Keratinocyte (primary cell): ENCODE measurements at regions not wholly inside any gene's neighbourhood (a gene's known extent, or its start where the extent isn't known, plus 50 kb on each side); places are given as distances from the start of the nearest gene placed in this dataset.
A peak's percentile ranks its signal among the peaks of the same experiment; 100 is the strongest.

Source experiments
- DNase-seq: peaks from one replicate; pipeline ENCODE4 v3.0.0-alpha.2; 2011; ENCODE audit warnings: low read depth, missing footprints, low spot score
- FAIRE-seq: peaks from 2 replicates; lab custom pipeline; 2011; peaks lifted over from hg19 to GRCh38; lab: Jason Lieb, UNC
- H2AFZ ChIP-seq: 2 replicates; pipeline ENCODE4 v1.6.0; 2012; ENCODE audit warnings: low read length, control low read depth, inconsistent platforms; ENCODE audit not compliant: control insufficient read depth
- H3K27ac ChIP-seq: 2 replicates; pipeline ENCODE4 v1.5.1; 2011; ENCODE audit warnings: low read length; ENCODE audit not compliant: control insufficient read depth, insufficient read depth
- H3K27me3 ChIP-seq: 3 replicates; pipeline ENCODE4 v1.6.0; 2011; ENCODE audit warnings: low read length; ENCODE audit not compliant: control insufficient read depth, insufficient read depth; ENCODE audit errors: extremely low read depth
- H3K36me3 ChIP-seq, 2 experiments: 2 replicates in 1 of 2; 3 replicates in 1 of 2; pipeline ENCODE4 v1.5.1; 2011; ENCODE audit warnings: low read length in 2 of 2, mild to moderate bottlenecking in 1 of 2; ENCODE audit not compliant: control insufficient read depth in 2 of 2, insufficient read depth in 2 of 2; ENCODE audit errors: extremely low read depth in 1 of 2
- H3K4me1 ChIP-seq: 3 replicates; pipeline ENCODE4 v1.5.1; 2011; ENCODE audit warnings: low read length; ENCODE audit not compliant: control insufficient read depth, insufficient read depth; ENCODE audit errors: extremely low read depth
- H3K4me2 ChIP-seq: 3 replicates; pipeline ENCODE4 v1.6.0; 2011; ENCODE audit warnings: low read depth, low read length; ENCODE audit not compliant: control insufficient read depth, insufficient read depth; ENCODE audit errors: extremely low read depth
- H3K4me3 ChIP-seq, 3 experiments: fragments of 200-600 bp in 1 of 3; sonication (generic) in 1 of 3; 2 replicates in 2 of 3; 3 replicates in 1 of 3; pipeline ENCODE4 v1.5.1; 2011 to 2016; ENCODE audit warnings: low read length in 3 of 3, mild to moderate bottlenecking in 3 of 3, control low read depth in 2 of 3, inconsistent platforms in 1 of 3, low read depth in 1 of 3, mixed read lengths in 1 of 3, mixed run types in 1 of 3, moderate library complexity in 1 of 3; ENCODE audit not compliant: control insufficient read depth in 2 of 3, insufficient read depth in 2 of 3; ENCODE audit errors: extremely low read depth in 1 of 3
- H3K79me2 ChIP-seq: 2 replicates; pipeline ENCODE4 v1.6.0; 2012; ENCODE audit warnings: low read length; ENCODE audit not compliant: control insufficient read depth, insufficient read depth
- H3K9ac ChIP-seq: 3 replicates; pipeline ENCODE4 v1.6.0; 2011; ENCODE audit warnings: low read length; ENCODE audit not compliant: control insufficient read depth, insufficient read depth; ENCODE audit errors: extremely low read depth
- H3K9me1 ChIP-seq: 3 replicates; pipeline ENCODE4 v1.6.0; 2011; ENCODE audit warnings: low read length; ENCODE audit not compliant: control insufficient read depth, insufficient read depth; ENCODE audit errors: extremely low read depth
- H3K9me3 ChIP-seq: 2 replicates; pipeline ENCODE4 v1.5.1; 2012; ENCODE audit warnings: low read depth, low read length; ENCODE audit not compliant: control insufficient read depth
- H4K20me1 ChIP-seq: 3 replicates; pipeline ENCODE4 v1.6.0; 2011; ENCODE audit warnings: low read length; ENCODE audit not compliant: control insufficient read depth, insufficient read depth; ENCODE audit errors: extremely low read depth
- CTCF ChIP-seq, 3 experiments: IDR thresholded peaks in 1 of 3; conservative IDR thresholded peaks in 1 of 3; optimal IDR thresholded peaks in 1 of 3; 2 replicates in 2 of 3; 3 replicates in 1 of 3; pipeline versions ENCODE3 to v1.5.1; 2011; ENCODE audit warnings: low read length in 3 of 3, mild to moderate bottlenecking in 3 of 3, moderate library complexity in 2 of 3, control low read depth in 1 of 3, inconsistent platforms in 1 of 3; ENCODE audit not compliant: insufficient read depth in 2 of 3; ENCODE audit errors: extremely low read depth in 1 of 3
- EZH2 ChIP-seq: IDR thresholded peaks from one replicate; pipeline ENCODE4 v1.6.1; 2012; ENCODE audit warnings: inconsistent platforms, mild to moderate bottlenecking, low read length, moderate library complexity
- dilution Hi-C: fragments of 300-500 bp; cut with MboI; formaldehyde crosslinking; loops from one replicate; pipeline ENCODE4 v1.7.0; 2020; ENCODE audit warnings: low sequenced_read_pairs; ENCODE audit not compliant: extremely low pct_ligation_motif_present

GRCh38 chr4:121479808-121480207 lies 99.0 kb upstream of the QRFPR start:
- dilution Hi-C loops = no loop called here
- H2AFZ ChIP-seq = peak overlapping the region; percentile 16

GRCh38 chr4:121477480-121477879 lies 96.7 kb upstream of the QRFPR start:
- Histone ChIP-seq H3K9me3 (no peaks in the 10 kb centered on the region), H3K27ac (no peak overlapping the region), H2AFZ (no peak overlapping the region), H3K4me3 (no peak overlapping the region), H3K4me2 (no peak overlapping the region), H3K79me2 (no peaks in the 10 kb centered on the region), H3K9me1 (no peaks in the 10 kb centered on the region), H3K9ac (no peak overlapping the region), H3K36me3 (no peaks in the 10 kb centered on the region), H3K27me3 (no peaks in the 10 kb centered on the region), H3K4me1 (peaks cover 13% of the 10 kb centered on the region), H4K20me1 (no peaks in the 10 kb centered on the region)
- dilution Hi-C loops = no loop called here
- no peak for FAIRE-seq
- no peak for DNase-seq
- no peak for TF ChIP-seq CTCF (optimal IDR thresholded peaks at IDR 0.05 in 1 of 3, IDR thresholded peaks at IDR 0.05 in 1 of 3, conservative IDR thresholded peaks at IDR 0.05 in 1 of 3; ENCODE audit: extremely low read depth in 1 of 3, insufficient read depth in 2 of 3, low read length in 3 of 3)
- TF ChIP-seq EZH2 = no peak

More at GRCh38 chr4:121479808-121480207, 99.0 kb upstream of the QRFPR start:
- FAIRE-seq (peak; percentile 87), DNase-seq (peak; percentile 19)
- Histone ChIP-seq H3K79me2 (no peaks in the 10 kb centered on the region), H3K27ac (peak overlapping the region; percentile 45), H3K4me3 (no peak overlapping the region), H3K36me3 (no peaks in the 10 kb centered on the region), H3K9ac (no peak overlapping the region), H4K20me1 (no peaks in the 10 kb centered on the region), H3K9me3 (no peaks in the 10 kb centered on the region), H3K9me1 (no peaks in the 10 kb centered on the region), H3K4me2 (no peak overlapping the region), H3K4me1 (peaks cover 13% of the 10 kb centered on the region), H3K27me3 (no peaks in the 10 kb centered on the region)
- TF ChIP-seq CTCF (optimal IDR thresholded peaks at IDR 0.05 in 1 of 3, IDR thresholded peaks at IDR 0.05 in 1 of 3, conservative IDR thresholded peaks at IDR 0.05 in 1 of 3; ENCODE audit: extremely low read depth in 1 of 3, insufficient read depth in 2 of 3, low read length in 3 of 3) = no peak
- TF ChIP-seq EZH2 = no peak
